Spleen (tissue), 7 donors: ENCODE measurements at regions not wholly inside any gene's neighbourhood (a gene's known extent, or its start where the extent isn't known, plus 50 kb on each side); places are given as distances from the start of the nearest gene placed in this dataset.

Source experiments
- CTCF ChIP-seq, 11 experiments: fragments of 200-600 bp in 7 of 11; fragments of 450-650 bp in 4 of 11; sonication (generic) in 4 of 11; IDR thresholded peaks in 8 of 11; conservative IDR thresholded peaks in 3 of 11; 1 replicate in 7 of 11; 2 replicates in 4 of 11; pipeline versions ENCODE4 v1.4.0 to v1.8.0; 2016 to 2021; ENCODE audit warnings: antibody characterized with exemption in 11 of 11, inconsistent platforms in 4 of 11, mild to moderate bottlenecking in 1 of 11
- POLR2A ChIP-seq, 3 donors: fragments of 450-650 bp; IDR thresholded peaks; one replicate each; pipeline ENCODE4 v1.5.1; 2017; ENCODE audit warnings: antibody characterized with exemption in 3 of 3, mild to moderate bottlenecking in 1 of 3
- POLR2AphosphoS5 ChIP-seq, 3 donors: sonication (generic); formaldehyde crosslinking; IDR thresholded peaks; one replicate each; pipeline ENCODE4 v1.5.1; 2017; ENCODE audit warnings: antibody characterized with exemption in 3 of 3
- donor health status: DM: no; HTN: no; CAD: no; lungs with moderate emphysema.
- donor health status: DM: no; HTN: no; CAD: no.
- donor health status: DM: no; HTN: no; CAD: no.

GRCh38 chr11:127420139-127420538, 419.6 kb upstream of the KIRREL3 start:
- no peak for TF ChIP-seq POLR2A (IDR thresholded peaks at IDR 0.05)
- no peak for TF ChIP-seq CTCF (IDR thresholded peaks at IDR 0.05 in 8 of 11, conservative IDR thresholded peaks at IDR 0.05 in 3 of 11)
- TF ChIP-seq POLR2AphosphoS5 (IDR thresholded peaks at IDR 0.05): no peak
